HCT116 (cell line): ENCODE measurements at regions not wholly inside any gene's neighbourhood (a gene's known extent, or its start where the extent isn't known, plus 50 kb on each side); places are given as distances from the start of the nearest gene placed in this dataset.

Experiments
- ATAC-seq: fragments of 200-7000 bp; cut with Tn5 transposase; 2 replicates; pipeline ENCODE4 v1.9.1; 2020; ENCODE audit warnings: mild to moderate bottlenecking, moderate library complexity
- BruUV-seq: library from RNA; stranded (reverse); fragments of 400-500 nt; replicated peaks from 2 replicates; lab custom pipeline; 2021; lab: Mats Ljungman, UMichigan
- CTCF ChIA-PET: fragments of 300-600 bp; sonication (Branson Sonifier 250); formaldehyde crosslinking; loops from one replicate; lab custom pipeline; 2021; ENCODE audit warnings: antibody characterized with exemption; lab: Charles Lee
- POLR2A ChIA-PET: fragments of 300-600, 350-600 bp; sonication (Branson Sonifier 250); formaldehyde crosslinking; loops from one replicate; lab custom pipeline; 2021; ENCODE audit warnings: antibody characterized with exemption; lab: Charles Lee
- RAD21 ChIA-PET, 2 experiments: fragments of 300-600 bp; sonication (Branson Sonifier 250); formaldehyde crosslinking; loops; one replicate each; lab custom pipeline; 2023; ENCODE audit warnings: low total read pairs in 2 of 2; ENCODE audit not compliant: uncharacterized antibody in 2 of 2, unreplicated experiment in 2 of 2, low non-redundant PET in 1 of 2; lab: Charles Lee
- DNase-seq: peaks from one replicate; pipeline ENCODE4 v3.0.0-alpha.2; 2010; ENCODE audit warnings: low read depth, low spot score
- H2AFZ ChIP-seq: fragments of 200-600 bp; shearing (Covaris generic), sonication (generic); 2 replicates; pipeline ENCODE4 v1.6.1; 2017; ENCODE audit warnings: low read depth, mixed run types, mixed read lengths, antibody characterized with exemption, low read length; ENCODE audit not compliant: poor library complexity, severe bottlenecking
- H3K27ac ChIP-seq: 2 replicates; pipeline ENCODE4 v1.5.1; 2012; ENCODE audit warnings: low read depth, low read length
- H3K27me3 ChIP-seq: fragments of 200-600 bp; sonication (generic); 2 replicates; pipeline ENCODE4 v1.6.1; 2016; ENCODE audit warnings: mixed run types, low read length, mixed read lengths; ENCODE audit not compliant: insufficient read depth
- H3K36me3 ChIP-seq, 2 experiments: fragments of 200-500 bp in 1 of 2; fragments of 200-600 bp in 1 of 2; sonication (Bioruptor generic) in 1 of 2; sonication (generic) in 1 of 2; 2 replicates each; pipeline versions ENCODE4 v1.5.1 to v1.6.1; 2014 to 2016; ENCODE audit warnings: low read length in 2 of 2, inconsistent platforms in 1 of 2, mixed read lengths in 1 of 2, mixed run types in 1 of 2; ENCODE audit not compliant: insufficient read depth in 2 of 2, control insufficient read depth in 1 of 2
- H3K4me1 ChIP-seq, 2 experiments: fragments of 200-600 bp in 1 of 2; sonication (generic) in 1 of 2; 2 replicates each; pipeline versions ENCODE4 v1.5.1 to v1.6.1; 2012 to 2017; ENCODE audit warnings: low read length in 2 of 2, inconsistent platforms in 1 of 2, mild to moderate bottlenecking in 1 of 2, mixed read lengths in 1 of 2, mixed run types in 1 of 2, moderate library complexity in 1 of 2; ENCODE audit not compliant: insufficient read depth in 2 of 2, control insufficient read depth in 1 of 2
- H3K4me2 ChIP-seq: fragments of 200-600 bp; sonication (generic); 2 replicates; pipeline ENCODE4 v1.6.1; 2017; ENCODE audit warnings: mixed run types, low read length, mixed read lengths
- H3K4me3 ChIP-seq, 2 experiments: fragments of 200-600 bp in 1 of 2; sonication (generic) in 1 of 2; replicated peaks in 1 of 2; 2 replicates each; pipeline ENCODE4 v1.5.1; 2011 to 2016; ENCODE audit warnings: low read length in 2 of 2, control low read depth in 1 of 2, low read depth in 1 of 2, mild to moderate bottlenecking in 1 of 2, mixed read lengths in 1 of 2, mixed run types in 1 of 2
- H3K79me2 ChIP-seq: fragments of 200-600 bp; sonication (generic); 2 replicates; pipeline ENCODE4 v1.6.1; 2017; ENCODE audit warnings: mild to moderate bottlenecking, mixed run types, low read length, moderate library complexity, mixed read lengths; ENCODE audit not compliant: insufficient read depth
- H3K9ac ChIP-seq: fragments of 200-600 bp; sonication (generic); 2 replicates; pipeline ENCODE4 v1.6.1; 2016; ENCODE audit warnings: low read length, mixed read lengths
- H3K9me2 ChIP-seq: fragments of 200-600 bp; sonication (generic), shearing (Covaris generic); 2 replicates; pipeline ENCODE4 v1.6.1; 2017; ENCODE audit warnings: mixed run types, mild to moderate bottlenecking, moderate library complexity; ENCODE audit not compliant: insufficient read depth
- H3K9me3 ChIP-seq, 2 experiments: fragments of 200-500 bp in 1 of 2; fragments of 200-600 bp in 1 of 2; sonication (Bioruptor generic) in 1 of 2; sonication (generic) in 1 of 2; 2 replicates each; pipeline ENCODE4 v1.6.1; 2014 to 2017; ENCODE audit warnings: low read length in 2 of 2, mixed read lengths in 2 of 2, inconsistent platforms in 1 of 2, low read depth in 1 of 2, mild to moderate bottlenecking in 1 of 2, mixed run types in 1 of 2, moderate library complexity in 1 of 2; ENCODE audit not compliant: control insufficient read depth in 1 of 2, insufficient read depth in 1 of 2
- H4K20me1 ChIP-seq: fragments of 200-600 bp; sonication (generic), shearing (Covaris generic); 2 replicates; pipeline ENCODE4 v1.6.1; 2017; ENCODE audit warnings: mixed run types, mild to moderate bottlenecking, moderate library complexity; ENCODE audit not compliant: insufficient read depth
- CEBPB ChIP-seq: IDR thresholded peaks from 2 replicates; pipeline ENCODE4 v1.6.1; 2012; ENCODE audit warnings: low read depth
- CTCF ChIP-seq, 3 experiments: fragments of 200-600 bp in 1 of 3; sonication (generic) in 1 of 3; IDR thresholded peaks in 2 of 3; conservative IDR thresholded peaks in 1 of 3; 2 replicates each; pipeline ENCODE4 v1.5.1; 2012 to 2017; ENCODE audit warnings: low read depth in 2 of 3, low read length in 2 of 3, antibody characterized with exemption in 1 of 3, borderline replicate concordance in 1 of 3, control low read depth in 1 of 3, mild to moderate bottlenecking in 1 of 3, mixed read lengths in 1 of 3, mixed run types in 1 of 3, moderate library complexity in 1 of 3; ENCODE audit not compliant: insufficient read depth in 1 of 3
- EGR1 ChIP-seq: IDR thresholded peaks from 2 replicates; pipeline ENCODE4 v1.6.1; 2012; ENCODE audit warnings: low read depth
- EZH2 ChIP-seq: fragments of 200-600 bp; sonication (generic); IDR thresholded peaks from 2 replicates; pipeline ENCODE4 v1.6.1; 2017; ENCODE audit warnings: antibody characterized with exemption, mixed run types
- FOSL1 ChIP-seq: IDR thresholded peaks from 2 replicates; pipeline ENCODE4 v1.6.1; 2012; ENCODE audit warnings: low read depth
- POLR2A ChIP-seq: IDR thresholded peaks from 2 replicates; pipeline ENCODE4 v1.7.0; 2011; ENCODE audit warnings: borderline replicate concordance; ENCODE audit not compliant: insufficient read depth, insufficient read length; ENCODE audit errors: extremely low read depth
- POLR2AphosphoS5 ChIP-seq: IDR thresholded peaks from 2 replicates; pipeline ENCODE4 v1.6.1; 2011; ENCODE audit warnings: mild to moderate bottlenecking, low read depth, low read length, moderate library complexity
- RAD21 ChIP-seq: IDR thresholded peaks from 2 replicates; pipeline ENCODE4 v1.6.1; 2012; ENCODE audit warnings: low read depth, mild to moderate bottlenecking
- SIN3A ChIP-seq: IDR thresholded peaks from 2 replicates; pipeline ENCODE4 v1.6.1; 2012; ENCODE audit warnings: low read depth
- SP1 ChIP-seq: IDR thresholded peaks from 2 replicates; pipeline ENCODE4 v1.6.1; 2012; ENCODE audit warnings: low read depth
- SRF ChIP-seq: IDR thresholded peaks from 2 replicates; pipeline ENCODE4 v1.6.1; 2012; ENCODE audit warnings: low read depth
- ZFX ChIP-seq: fragments of 450-650 bp; IDR thresholded peaks from 2 replicates; pipeline ENCODE4 v1.6.1; 2017
- ZNF274 ChIP-seq: fragments of 200-500 bp; sonication (Bioruptor generic); IDR thresholded peaks from 2 replicates; pipeline ENCODE4 v1.6.1; 2014; ENCODE audit warnings: mild to moderate bottlenecking, low read depth, low read length, inconsistent platforms
- intact Hi-C: fragments of 100-400 bp; cut with micrococcal nuclease; formaldehyde crosslinking; loops from 2 replicates; pipeline ENCODE4 v1.10.0; 2022
- TF ChIP-seq, protein P1 (sequence below): IDR thresholded peaks from 2 replicates; pipeline ENCODE4 v1.6.1; 2012; ENCODE audit warnings: low read depth

GRCh38 chr4:83793481-83793880, 257.6 kb downstream of the GPAT3 start:
- no peaks in the 10 kb centered on the region for H4K20me1 ChIP-seq
- H3K9me2 ChIP-seq: no peaks in the 10 kb centered on the region
- intact Hi-C loops: no loop called here
- H3K4me1 ChIP-seq: no peaks in the 10 kb centered on the region
- no peaks in the 10 kb centered on the region for H3K27me3 ChIP-seq
- no peak overlapping the region for H3K27ac ChIP-seq
- H3K9ac ChIP-seq: no peak overlapping the region
- DNase-seq (no peak), ATAC-seq (no peak)
- no peaks in the 10 kb centered on the region for H3K79me2 ChIP-seq
- RAD21 ChIA-PET: no interaction called here
- no peak overlapping the region for H3K4me2 ChIP-seq
- H3K36me3 ChIP-seq: no peaks in the 10 kb centered on the region
- no peaks in the 10 kb centered on the region for H3K9me3 ChIP-seq
- no peak overlapping the region for H2AFZ ChIP-seq
- no peak for TF ChIP-seq SRF
- no peak for TF ChIP-seq CEBPB
- TF ChIP-seq POLR2AphosphoS5: no peak
- TF ChIP-seq POLR2A: no peak
- no peak for TF ChIP-seq SP1
- no peak for TF ChIP-seq SIN3A
- BruUV-seq: no TSS peak
- CTCF ChIA-PET: no interaction called here
- no peak overlapping the region for H3K4me3 ChIP-seq
- POLR2A ChIA-PET: no interaction called here

GRCh38 chr4:83785891-83786290, 250.0 kb downstream of the GPAT3 start:
- TF ChIP-seq POLR2AphosphoS5 (no peak), FOSL1 (no peak), RAD21 (no peak), EZH2 (no peak), EGR1 (no peak), ZFX (no peak), POLR2A (no peak), CTCF (IDR thresholded peaks at IDR 0.05 in 2 of 3, conservative IDR thresholded peaks at IDR 0.05 in 1 of 3; ENCODE audit: borderline replicate concordance in 1 of 3, insufficient read depth in 1 of 3, low read depth in 2 of 3, low read length in 2 of 3) (no peak), ZNF274 (no peak)
- TF ChIP-seq, protein P1, sequence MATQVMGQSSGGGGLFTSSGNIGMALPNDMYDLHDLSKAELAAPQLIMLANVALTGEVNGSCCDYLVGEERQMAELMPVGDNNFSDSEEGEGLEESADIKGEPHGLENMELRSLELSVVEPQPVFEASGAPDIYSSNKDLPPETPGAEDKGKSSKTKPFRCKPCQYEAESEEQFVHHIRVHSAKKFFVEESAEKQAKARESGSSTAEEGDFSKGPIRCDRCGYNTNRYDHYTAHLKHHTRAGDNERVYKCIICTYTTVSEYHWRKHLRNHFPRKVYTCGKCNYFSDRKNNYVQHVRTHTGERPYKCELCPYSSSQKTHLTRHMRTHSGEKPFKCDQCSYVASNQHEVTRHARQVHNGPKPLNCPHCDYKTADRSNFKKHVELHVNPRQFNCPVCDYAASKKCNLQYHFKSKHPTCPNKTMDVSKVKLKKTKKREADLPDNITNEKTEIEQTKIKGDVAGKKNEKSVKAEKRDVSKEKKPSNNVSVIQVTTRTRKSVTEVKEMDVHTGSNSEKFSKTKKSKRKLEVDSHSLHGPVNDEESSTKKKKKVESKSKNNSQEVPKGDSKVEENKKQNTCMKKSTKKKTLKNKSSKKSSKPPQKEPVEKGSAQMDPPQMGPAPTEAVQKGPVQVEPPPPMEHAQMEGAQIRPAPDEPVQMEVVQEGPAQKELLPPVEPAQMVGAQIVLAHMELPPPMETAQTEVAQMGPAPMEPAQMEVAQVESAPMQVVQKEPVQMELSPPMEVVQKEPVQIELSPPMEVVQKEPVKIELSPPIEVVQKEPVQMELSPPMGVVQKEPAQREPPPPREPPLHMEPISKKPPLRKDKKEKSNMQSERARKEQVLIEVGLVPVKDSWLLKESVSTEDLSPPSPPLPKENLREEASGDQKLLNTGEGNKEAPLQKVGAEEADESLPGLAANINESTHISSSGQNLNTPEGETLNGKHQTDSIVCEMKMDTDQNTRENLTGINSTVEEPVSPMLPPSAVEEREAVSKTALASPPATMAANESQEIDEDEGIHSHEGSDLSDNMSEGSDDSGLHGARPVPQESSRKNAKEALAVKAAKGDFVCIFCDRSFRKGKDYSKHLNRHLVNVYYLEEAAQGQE: no peak
- no peaks in the 10 kb centered on the region for H3K27me3 ChIP-seq
- H3K4me1 ChIP-seq: peaks cover 0 to 13% of the 10 kb centered on the region in 2 experiments; a peak in 2 of 4 replicates
- no peak overlapping the region for H3K9ac ChIP-seq
- DNase-seq (no peak), ATAC-seq (no peak)
- no peaks in the 10 kb centered on the region for H3K9me2 ChIP-seq
- POLR2A ChIA-PET: no interaction called here
- H2AFZ ChIP-seq: no peak overlapping the region
- no peaks in the 10 kb centered on the region for H4K20me1 ChIP-seq
- no peaks in the 10 kb centered on the region for H3K79me2 ChIP-seq
- CTCF ChIA-PET: no interaction called here
- H3K36me3 ChIP-seq: no peaks in the 10 kb centered on the region
- no peak overlapping the region for H3K27ac ChIP-seq
- no TSS peak for BruUV-seq
- intact Hi-C loops: no loop called here
- H3K9me3 ChIP-seq: no peaks in the 10 kb centered on the region
- RAD21 ChIA-PET: no interaction called here
- H3K4me2 ChIP-seq: no peak overlapping the region
- H3K4me3 ChIP-seq: no peak overlapping the region
